C4-2B (cell line): ENCODE measurements at regions not wholly inside any gene's neighbourhood (a gene's known extent, or its start where the extent isn't known, plus 50 kb on each side); places are given as distances from the start of the nearest gene placed in this dataset.

Experiments used
- H3K27ac ChIP-seq: fragments of 450-650 bp; 2 replicates; pipeline ENCODE4 v1.5.1; 2017
- CTCF ChIP-seq: fragments of 450-650 bp; conservative IDR thresholded peaks from 2 replicates; pipeline ENCODE4 v1.5.1; 2017; ENCODE audit warnings: mild to moderate bottlenecking
- ZFX ChIP-seq: fragments of 450-650 bp; IDR thresholded peaks from 2 replicates; pipeline ENCODE4 v1.6.1; 2017

GRCh38 chr9:92189782-92190535 lies 74.7 kb upstream of the SPTLC1 start:
- no peak overlapping the region for H3K27ac ChIP-seq
- TF ChIP-seq CTCF (no peak), ZFX (no peak)

GRCh38 chr9:92188969-92189781 lies 74.0 kb upstream of the SPTLC1 start:
- H3K27ac ChIP-seq, result no peak overlapping the region
- TF ChIP-seq CTCF, result no peak
- no peak for TF ChIP-seq ZFX

- H3K27ac ChIP-seq, result no peak overlapping the region
- TF ChIP-seq CTCF (no peak), ZFX (no peak)
These were observed 72.9 kb upstream of the SPTLC1 start for GRCh38 chr9:92187989-92188714.

- no peak for TF ChIP-seq ZFX
- TF ChIP-seq CTCF, result no peak
- H3K27ac ChIP-seq, result no peak overlapping the region
These were observed 72.2 kb upstream of the SPTLC1 start for GRCh38 chr9:92187390-92187789.

- TF ChIP-seq CTCF, result no peak
- no peak for TF ChIP-seq ZFX
- no peak overlapping the region for H3K27ac ChIP-seq
These were observed 71.4 kb upstream of the SPTLC1 start for GRCh38 chr9:92186631-92187030.

DNA sequence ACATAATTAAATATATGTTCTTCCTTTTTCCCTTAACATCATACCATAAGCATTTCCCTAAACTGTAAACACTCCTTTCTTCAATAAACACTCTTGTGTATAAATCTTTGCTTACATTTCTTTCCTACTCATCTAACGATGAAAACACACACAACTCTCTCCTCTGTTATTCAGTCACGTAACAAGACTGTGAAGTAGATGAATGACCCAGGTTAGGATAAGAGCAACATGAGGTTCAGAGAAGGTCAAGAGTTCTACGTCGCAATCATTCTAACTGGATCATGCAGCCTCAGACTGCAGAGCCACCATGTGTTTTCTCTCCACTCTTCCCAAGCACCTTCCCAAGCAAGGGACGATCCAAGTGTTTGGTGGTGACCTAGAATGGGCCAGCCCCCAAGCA lies 70.5 kb upstream of the SPTLC1 start:
- TF ChIP-seq CTCF, result no peak
- TF ChIP-seq ZFX, result no peak
- H3K27ac ChIP-seq, result no peak overlapping the region

DNA sequence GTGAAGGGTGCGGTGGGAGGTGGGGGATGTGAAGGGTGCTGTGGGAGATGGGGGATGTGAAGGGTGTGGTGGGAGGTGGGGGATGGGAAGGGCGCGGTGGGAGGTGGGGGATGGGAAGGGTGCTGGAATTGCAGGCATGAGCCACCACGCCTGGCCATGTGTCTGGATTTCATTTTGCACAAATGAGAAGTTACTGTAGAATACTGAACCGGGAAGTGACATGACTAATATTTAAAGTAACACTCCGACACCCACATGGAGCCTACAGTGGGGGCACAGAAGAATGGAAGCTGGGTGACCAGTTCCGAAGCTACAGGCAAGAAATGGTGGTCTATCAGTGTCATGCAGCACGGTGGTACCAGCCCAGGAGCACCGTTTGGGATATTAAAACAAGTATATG lies 69.9 kb upstream of the SPTLC1 start:
- no peak for TF ChIP-seq ZFX
- no peak for TF ChIP-seq CTCF

More for the DNA sequence above, 69.9 kb upstream of the SPTLC1 start:
- no peak overlapping the region for H3K27ac ChIP-seq
